HG03039 (cell line): ENCODE measurements at regions not wholly inside any gene's neighbourhood (a gene's known extent, or its start where the extent isn't known, plus 50 kb on each side); places are given as distances from the start of the nearest gene placed in this dataset.
"Not testable (repeated sequence)": the region's sequence is repeated elsewhere in the genome, so short reads cannot be mapped to it uniquely, and the experiment has no call there.

Experiments used
- ATAC-seq: cut with Tn5 transposase; IDR thresholded peaks from one replicate; pipeline ENCODE4 v1.9.1; 2021; ENCODE audit warnings: mild to moderate bottlenecking, moderate library complexity; ENCODE audit not compliant: unreplicated experiment

- ATAC-seq = no peak
These were observed 1693.4 kb downstream of the NCAM2 start for GRCh38 chr21:22691658-22692057.

DNA sequence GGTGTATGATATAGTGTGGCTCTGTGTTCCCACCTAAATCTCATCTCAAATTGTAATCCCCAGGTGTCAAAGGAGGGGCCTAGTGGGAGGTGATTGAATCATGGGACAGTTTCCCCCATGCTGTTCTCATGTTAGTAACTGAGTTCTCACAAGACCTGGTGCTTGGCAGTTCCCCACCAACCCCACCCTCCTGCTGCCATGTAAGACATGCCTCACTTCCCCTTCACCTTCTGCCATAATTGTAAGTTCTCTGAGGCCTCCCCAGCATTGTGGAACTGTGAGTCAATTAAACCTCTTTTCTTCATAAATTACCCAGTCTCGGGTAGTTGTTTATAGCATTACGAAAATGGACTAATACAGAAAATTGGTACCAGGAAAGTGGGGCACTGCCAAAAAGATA is 1705.3 kb downstream of the NCAM2 start:
- ATAC-seq = no peak

GRCh38 chr21:22710721-22711120 is 1712.5 kb downstream of the NCAM2 start:
- no peak for ATAC-seq

DNA sequence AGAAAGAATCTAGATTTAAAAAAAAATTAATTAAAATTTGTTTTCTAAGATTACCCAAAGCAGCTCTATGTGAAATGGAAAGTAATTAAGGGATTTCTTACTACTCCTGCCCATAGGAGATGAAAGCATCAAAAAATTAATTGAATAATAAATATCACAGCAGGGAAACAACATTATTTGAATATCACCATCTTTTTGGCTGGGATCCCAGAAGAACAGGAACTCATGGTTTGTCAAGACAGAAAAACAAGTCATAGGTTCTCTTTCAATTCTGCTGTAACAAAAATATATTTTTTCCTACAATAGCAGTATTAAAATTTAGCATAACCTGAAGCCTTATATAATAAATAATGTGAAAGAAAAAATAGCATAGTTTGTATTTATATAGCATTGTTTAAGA is 1713.4 kb downstream of the NCAM2 start:
- ATAC-seq = no peak

GRCh38 chr21:22725436-22725835 is 1727.2 kb downstream of the NCAM2 start:
- ATAC-seq = no peak

- no peak for ATAC-seq
These were observed 1729.9 kb downstream of the NCAM2 start for GRCh38 chr21:22728091-22728490.

DNA sequence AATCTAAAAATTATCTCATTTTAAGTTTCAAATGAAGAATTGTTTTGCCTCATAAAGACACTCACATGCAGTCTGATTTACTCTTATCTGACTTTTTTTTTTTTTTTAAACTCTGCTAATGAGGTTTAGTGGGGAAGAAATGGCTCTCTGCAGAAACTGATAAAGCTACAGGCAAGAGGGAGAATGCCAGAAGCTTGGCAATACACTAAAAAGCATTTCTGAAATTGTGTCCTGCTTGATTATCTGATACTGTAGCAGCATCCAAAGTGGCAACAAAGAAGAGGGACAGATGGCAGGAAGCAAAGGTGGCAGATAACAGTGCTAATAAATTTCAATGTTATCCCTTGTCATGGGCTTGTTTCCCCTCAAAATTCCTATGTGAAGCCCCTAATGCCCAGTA is 1744.9 kb downstream of the NCAM2 start:
- no peak for ATAC-seq

DNA sequence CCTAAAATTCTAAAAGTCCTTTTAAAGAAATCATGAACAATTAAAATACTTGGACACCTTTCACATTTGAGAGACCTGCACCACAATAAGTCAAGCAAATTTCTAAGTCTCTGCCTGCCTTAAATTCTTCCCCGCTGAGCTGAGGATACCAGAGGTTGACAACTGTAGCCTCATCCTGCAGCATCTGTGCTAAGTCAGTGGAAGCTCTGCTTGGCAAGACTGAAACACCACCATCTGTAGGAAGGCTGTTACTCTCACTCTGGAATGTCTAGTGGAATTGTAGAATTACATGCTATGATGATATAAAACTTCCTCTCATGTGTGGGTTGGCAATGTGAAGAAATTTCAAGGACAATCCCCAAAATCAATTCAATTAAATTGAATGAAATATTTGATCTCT is 1756.5 kb downstream of the NCAM2 start:
- no peak for ATAC-seq

DNA sequence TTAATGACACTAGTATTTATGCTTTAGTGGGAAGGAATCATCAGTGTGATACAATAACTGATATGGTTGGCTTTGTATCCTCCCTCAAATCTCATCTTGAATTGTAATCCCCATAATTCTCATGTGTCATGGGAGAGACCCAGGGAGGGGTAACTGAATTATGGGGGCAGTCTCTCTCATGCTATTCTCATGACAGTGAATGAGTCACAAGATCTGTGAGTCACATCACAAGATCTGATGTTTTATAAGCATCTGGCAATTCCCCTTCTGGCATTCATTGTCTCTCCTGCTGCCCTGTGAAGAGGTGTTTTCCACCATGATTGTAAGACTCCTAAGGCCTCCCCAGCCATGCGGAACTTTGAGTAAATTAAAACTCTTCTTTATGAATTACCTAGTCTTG is 1760.3 kb downstream of the NCAM2 start:
- no peak for ATAC-seq

DNA sequence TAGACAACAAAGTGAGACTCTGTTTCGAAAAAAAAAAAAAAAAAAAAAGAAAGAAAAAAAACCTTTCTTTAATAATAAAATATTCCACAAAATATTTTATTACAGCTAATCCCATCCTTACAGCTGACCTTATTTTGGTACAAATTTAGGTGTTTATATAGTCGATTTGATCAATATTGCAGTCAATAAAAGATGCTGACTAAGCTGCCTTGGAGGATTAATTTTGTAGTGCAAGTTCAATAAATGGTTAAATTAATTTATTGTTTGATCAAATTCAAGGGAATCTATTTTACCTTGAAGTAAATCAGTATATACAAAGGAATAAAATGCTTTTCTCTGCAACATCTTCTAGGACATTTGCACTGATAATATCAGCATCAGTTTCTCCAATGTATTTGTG is 1764.3 kb downstream of the NCAM2 start:
- no peak for ATAC-seq

DNA sequence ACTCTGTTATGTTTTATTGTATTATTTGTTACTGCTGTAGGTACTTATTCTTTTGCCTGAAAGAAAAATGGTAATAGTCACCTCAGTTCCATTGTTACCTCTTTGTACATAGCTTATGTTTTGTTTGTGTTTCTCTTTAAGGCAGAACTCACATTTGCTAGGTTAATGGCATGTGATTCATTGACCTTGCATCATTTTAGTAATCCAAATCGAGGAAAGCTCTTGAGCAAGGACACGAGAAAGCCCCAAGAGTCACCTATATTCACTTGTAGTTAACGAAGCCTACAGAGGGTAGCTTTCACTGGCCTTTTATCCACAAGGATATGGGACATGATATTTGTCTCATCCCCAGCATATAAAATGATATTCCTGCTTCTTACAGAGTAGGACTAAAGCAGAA is 1765.2 kb downstream of the NCAM2 start:
- no peak for ATAC-seq

GRCh38 chr21:22764222-22764621 is 1766.0 kb downstream of the NCAM2 start:
- ATAC-seq = no peak

DNA sequence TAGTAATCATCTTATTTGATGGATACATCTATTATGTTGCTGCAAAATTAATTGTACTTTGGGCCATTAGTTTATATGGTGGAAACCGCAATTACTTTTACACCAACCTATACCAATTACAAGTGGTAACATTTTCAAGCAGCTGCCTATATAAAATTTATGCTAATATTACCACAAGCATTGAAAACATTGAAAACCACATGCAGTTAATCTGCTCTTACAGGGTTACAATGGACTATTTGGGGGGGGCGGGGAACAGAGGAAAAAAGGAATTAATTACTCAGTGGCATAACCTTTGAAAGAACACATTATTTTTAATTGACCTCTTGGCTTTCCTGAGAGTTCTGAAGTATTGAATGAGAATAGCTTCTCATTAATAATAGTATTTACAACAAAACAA is 1793.2 kb downstream of the NCAM2 start:
- no peak for ATAC-seq

DNA sequence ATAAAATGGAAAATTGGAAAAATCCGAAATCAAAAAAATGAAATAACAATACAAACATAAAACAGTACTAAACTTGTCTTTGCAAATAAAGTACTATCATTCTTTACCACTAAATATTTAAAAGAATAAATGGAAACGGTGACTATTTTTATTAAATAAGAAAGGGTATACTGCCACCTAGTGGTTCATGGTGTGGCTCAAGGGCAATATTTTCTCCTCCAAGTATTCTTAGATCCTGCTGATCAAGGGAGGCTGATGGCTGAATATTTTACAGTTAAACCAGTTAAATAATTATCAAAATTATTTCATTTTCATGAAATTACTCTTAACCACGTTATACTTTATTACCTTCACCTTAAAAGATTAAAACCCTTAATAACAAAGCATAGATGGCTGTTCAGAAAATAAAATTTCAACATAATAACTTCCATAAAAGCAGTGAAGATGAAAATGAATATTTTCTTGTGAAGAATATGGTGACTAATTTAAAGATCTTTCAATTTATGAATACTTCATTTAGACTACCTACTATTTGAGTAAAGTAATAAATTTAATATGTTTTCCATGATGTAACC is 1793.9 kb downstream of the NCAM2 start:
- no peak for ATAC-seq

DNA sequence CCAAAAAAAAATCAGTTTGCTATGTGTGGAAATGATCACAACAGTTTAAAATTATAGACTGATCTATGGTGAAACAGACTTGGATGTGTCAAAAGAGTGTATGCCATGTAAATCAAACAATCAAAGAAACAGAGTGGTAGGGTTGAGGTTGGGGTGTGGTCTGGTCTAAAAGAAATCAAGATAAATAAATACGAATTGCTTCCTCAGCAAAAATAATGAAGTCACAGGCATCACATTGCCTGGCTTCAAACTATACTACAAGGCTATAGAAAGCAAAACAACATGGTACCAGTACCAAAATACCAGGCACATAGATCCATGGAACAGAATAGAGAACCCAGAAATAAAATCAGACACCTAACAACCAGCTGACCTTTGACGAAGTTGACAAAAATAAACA is 1796.9 kb downstream of the NCAM2 start:
- ATAC-seq = no peak

DNA sequence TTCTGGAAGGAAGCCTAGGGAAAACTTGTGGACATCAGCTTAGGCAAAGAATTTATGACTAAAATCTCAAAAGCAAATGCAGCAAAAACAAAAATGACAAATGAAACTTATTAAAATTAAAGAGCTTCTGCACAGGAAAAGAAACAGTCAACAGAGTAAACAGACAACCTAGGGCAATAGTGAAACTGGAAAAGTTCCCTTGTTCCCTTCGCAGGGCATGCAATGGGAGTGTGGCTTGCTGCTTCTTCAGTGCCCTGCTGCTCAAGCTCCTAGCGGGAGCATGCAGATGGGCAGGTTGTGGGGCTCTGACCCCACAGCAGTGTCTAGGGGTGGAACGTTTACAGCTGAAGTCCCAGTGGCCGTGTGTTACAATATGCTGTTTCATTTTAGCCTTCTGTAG is 1797.4 kb downstream of the NCAM2 start:
- ATAC-seq = no peak

DNA sequence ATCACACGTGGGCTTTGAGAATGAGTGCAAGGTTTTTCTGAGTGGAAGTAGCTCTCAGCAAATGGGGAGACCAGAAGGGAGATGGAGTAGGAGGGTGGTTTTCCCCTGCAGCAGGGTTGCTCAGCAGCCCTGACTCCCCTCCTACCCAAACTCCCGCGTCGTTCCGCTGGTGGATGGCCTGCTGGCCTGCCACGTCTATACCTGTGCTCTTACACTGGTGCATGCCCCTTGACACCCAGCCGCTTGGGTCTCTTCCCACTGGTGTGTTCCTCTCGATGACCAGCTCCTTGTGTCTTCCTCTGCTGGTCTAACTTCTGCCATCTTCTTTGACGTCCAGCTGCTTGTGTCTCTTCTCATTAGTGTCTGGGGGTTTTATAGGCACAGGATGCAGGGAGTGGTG is 1797.9 kb downstream of the NCAM2 start:
- ATAC-seq = no peak

DNA sequence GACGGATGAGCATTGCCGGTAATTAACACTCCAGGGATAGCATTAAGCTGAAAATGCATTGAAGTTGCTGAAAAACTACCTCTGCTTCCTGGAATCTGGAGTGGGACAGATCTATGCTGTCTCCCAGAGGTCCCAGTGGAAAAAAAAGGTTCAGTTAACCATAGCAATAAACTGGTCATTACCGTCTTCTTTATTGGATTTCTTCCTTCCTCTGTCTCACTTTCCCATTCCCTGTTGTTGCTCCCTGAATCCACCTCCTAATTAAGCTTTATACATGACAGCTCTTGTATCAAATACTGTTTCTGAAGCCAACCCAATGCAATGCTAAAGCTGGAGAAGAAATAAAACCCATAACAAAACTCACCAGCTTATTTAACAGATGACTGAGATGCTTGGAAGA is 1805.9 kb downstream of the NCAM2 start:
- no peak for ATAC-seq

DNA sequence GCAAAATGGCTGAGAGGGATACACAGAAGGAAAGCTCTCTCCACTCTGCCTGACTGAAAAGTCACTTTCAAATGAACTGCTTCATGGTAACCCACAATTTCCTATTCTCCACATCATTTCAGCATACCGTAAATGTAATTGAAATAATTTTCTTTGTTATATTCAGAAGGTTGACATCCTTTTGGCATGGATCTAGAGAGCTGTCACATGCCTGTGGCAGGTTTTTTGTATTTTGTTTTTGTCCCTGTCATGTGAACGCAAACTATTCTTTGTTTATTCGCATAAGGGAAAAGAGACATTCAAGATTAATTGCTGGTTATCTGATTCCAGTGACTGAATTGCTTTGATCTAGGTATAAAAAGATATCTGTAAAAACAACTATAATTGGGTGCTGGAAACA is 1808.1 kb downstream of the NCAM2 start:
- ATAC-seq = no peak

DNA sequence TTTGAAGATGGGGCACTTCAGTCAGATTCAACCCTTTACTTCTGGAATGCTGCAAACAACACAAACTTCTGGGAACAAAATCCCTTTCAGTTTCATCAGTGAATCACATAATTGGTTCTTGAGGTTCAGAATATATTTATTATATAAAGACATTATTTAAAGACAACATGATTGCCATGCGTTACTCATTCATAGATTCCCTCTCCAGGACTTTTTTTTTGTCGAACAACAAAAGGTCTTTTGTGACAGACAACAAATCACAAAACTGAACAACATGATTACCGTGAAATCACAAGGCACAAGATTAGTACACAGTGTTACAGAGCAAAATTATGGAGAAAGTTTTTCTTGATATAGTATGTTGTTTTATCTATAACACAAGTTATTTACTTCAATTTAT is 1815.0 kb downstream of the NCAM2 start:
- no peak for ATAC-seq

DNA sequence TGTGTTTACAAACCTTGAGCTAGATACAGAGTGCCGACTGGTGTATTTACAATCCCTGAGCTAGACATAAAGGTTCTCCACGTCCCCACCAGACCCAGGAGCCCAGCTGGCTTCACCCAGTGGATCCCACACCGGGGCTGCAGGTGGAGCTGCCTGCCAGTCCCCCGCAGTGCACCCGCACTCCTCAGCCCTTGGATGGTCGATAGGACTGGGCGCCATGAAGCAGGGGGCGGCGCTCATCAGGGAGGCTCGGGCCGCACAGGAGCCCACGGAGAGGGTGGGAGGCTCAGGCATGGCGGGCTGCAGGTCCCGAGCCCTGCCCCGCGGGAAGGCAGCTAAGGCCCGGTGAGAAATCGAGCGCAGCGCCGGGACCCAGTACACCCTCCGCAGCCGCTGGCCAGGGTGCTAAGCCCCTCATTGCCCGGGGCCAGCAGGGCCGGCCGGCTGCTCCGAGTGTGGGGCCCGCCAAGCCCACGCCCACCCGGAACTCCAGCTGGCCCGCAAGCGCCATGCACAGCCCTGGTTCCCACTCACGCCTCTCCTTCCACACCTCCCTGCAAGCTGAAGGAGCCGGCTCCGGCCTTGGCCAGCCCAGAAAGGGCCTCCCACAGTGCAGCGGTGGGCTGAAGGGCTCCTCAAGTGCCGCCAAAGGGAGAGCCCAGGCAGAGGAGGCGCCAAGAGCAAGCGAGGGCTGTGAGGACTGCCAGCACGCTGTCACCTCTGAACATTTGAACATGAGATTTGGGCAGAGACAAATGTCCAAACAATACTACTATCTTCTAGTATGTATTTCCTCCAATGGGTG is 1820.7 kb downstream of the NCAM2 start:
- ATAC-seq = not testable (repeated sequence)

DNA sequence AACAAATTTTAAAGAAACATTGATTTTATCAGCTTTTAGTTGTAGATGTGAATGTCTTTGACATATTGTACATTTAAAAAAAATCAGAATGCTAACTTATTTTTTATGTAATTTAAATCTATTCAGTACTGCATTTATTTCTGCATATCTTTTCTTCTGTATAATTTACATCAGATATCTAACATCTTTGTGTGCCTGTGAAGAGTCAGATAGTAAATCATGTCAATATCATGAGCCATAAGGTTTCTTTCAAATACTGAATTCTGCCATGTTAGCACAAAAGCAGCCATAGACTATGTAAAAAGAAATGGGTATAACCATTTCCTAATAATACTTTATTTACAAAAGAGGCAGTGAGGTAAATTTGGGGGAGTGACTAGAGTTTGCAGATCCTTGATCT is 1829.2 kb downstream of the NCAM2 start:
- no peak for ATAC-seq

DNA sequence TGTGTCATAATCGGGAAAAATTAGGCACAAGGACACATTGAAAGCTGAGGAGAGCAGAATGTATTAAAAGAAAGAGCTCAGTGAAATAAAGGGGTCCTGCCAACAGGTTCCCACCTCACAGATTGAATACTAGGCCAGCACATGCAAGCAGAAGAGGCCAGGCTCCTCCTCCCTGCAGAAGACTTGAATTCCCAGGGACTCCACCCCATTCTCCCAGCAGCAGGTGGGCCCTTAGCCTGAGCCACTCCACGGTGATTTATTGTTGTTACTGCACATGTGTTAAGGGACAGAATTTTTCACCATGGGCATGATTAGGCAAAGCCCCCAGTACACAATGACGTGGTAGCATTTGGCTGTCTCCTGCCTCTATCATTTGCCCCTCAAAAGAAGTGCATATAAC is 1844.7 kb downstream of the NCAM2 start:
- ATAC-seq = no peak
